NCI-H2107 treated with DMSO at 0.1 percent for 48 hours (cell line): ENCODE measurements at regions not wholly inside any gene's neighbourhood (a gene's known extent, or its start where the extent isn't known, plus 50 kb on each side); places are given as distances from the start of the nearest gene placed in this dataset.
"Not testable (repeated sequence)": the region's sequence is repeated elsewhere in the genome, so short reads cannot be mapped to it uniquely, and the experiment has no call there.

ENCODE experiments used
- DNase-seq: peaks from one replicate; lab custom pipeline; 2025; ENCODE audit not compliant: unreplicated experiment; lab: John Stamatoyannopoulos, UW

DNA sequence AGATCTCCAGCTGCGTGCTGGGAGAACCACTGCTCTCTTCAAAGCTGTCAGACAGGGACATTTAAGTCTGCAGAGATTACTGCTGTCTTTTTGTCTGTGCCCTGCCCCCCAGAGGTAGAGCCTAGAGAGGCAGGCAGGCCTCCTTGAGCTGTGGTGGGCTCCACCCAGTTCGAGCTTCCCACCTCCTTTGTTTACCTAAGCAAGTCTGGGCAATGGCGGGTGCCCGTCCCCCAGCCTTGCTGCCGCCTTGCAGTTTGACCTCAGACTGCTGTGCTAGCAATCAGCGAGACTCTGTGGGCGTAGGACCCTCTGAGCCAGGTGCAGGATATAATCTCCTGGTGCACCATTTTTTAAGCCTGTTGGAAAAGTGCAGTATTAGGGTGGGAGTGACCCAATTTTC, 128.6 kb downstream of the ACTR3 start:
- not testable (repeated sequence) for DNase-seq

DNA sequence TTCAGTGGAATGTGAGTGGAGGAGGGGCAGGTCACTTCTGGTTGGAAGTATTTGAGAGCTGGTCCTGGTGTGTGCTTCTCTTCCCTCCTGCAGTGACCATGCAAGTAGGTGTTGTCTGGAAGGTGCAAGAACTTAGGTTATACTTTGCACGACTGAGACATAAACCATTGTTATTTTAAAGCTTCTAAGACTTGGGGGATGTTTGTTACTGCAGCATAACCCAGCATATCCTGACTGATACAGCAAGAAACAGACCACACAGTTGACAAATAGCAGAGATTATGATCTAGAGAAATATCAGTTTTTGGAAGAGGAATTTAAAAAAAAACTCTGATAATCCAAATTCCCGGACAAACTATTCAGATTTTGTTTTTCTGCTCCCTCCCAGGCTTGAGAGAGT, 130.8 kb downstream of the ACTR3 start:
- DNase-seq, result no peak

DNA sequence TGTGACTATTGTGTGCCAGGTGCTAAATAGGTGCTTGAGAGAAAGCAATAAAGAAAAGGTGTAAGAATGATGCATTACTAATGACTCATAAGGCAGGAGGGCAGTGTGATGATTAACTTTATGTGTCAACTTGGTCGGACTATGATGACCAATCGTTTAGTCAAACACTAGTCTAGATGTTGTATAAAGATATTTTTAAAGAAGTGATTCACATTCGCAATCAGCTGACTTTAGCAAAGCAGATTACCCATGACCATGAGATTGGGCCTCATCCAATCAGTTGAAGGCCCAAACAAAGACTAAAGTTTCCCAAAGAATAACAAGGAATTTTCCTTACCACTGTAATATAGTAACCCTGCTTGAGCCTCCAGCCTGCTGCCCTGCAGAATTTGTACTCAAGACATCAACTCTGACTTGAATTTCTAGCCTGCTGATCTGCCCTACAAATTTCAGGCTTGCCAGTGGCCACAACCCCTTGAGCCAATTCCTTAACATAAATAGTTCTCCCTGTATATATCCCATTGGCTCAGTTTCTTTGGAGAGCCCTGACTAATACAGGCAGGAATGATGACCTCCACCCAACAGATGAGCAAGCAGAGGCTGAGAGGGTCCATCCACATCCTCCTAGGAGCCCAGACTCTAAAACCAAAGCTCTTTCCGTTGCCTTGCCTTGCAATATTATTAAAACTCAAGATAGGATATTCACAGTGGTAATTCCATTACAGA, 132.6 kb downstream of the ACTR3 start:
- DNase-seq, result no peak

DNA sequence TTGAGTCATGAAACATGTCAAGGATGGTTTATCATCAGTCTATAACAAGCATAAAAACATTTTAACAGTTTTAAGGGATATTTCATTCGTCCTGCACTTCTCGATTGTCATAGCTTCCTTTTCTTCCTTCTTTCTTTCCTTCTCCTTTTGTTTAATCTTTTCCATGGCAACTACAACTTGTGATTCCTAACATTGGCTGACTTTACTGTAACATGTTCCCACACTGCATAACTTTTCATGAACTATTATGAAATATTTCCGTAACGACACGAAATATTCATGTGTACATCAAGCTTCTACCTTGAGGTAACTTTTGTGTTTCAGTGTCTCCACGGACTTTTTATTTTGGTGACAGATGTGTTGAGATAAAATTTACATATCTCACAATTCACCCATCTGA, 134.4 kb downstream of the ACTR3 start:
- DNase-seq, result no peak

DNA sequence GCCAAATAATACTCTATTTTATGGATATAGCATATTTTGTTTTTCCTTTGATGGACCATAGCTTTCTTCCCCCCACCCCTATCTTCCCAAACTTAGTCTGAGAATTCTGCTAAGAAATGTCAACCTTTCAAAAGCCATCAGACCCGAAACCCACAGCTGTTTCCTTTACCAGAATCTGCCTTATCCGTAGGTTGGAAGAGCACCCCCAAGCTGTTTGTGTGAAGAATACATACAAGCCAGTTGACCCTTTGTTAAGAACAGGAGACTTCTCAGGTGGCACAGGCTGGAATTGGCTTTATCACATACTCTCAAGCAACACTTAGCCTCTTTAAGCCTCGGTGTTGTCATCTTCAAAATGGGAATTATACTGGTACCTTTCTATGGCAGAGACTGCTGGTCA, 135.1 kb downstream of the ACTR3 start:
- DNase-seq, result no peak

DNA sequence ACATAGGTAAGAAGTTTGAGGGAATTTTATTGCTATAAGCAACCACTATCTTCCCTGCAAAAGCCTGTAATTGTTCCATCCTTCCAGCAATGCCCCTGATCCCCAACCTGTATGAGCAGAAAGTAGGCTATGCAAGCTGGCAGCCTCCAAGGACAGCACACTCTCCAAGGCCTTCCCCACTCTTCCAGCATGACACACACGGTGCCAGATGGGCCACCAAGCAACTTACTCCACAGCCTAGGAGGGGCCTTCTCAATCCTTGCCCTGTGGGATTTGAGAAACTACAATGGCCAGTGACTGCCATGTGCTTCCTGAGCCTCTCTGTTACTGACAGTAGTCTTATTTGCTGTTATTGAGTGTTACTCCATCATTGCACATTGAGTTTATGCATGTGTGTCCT, 137.5 kb downstream of the ACTR3 start:
- no peak for DNase-seq

DNA sequence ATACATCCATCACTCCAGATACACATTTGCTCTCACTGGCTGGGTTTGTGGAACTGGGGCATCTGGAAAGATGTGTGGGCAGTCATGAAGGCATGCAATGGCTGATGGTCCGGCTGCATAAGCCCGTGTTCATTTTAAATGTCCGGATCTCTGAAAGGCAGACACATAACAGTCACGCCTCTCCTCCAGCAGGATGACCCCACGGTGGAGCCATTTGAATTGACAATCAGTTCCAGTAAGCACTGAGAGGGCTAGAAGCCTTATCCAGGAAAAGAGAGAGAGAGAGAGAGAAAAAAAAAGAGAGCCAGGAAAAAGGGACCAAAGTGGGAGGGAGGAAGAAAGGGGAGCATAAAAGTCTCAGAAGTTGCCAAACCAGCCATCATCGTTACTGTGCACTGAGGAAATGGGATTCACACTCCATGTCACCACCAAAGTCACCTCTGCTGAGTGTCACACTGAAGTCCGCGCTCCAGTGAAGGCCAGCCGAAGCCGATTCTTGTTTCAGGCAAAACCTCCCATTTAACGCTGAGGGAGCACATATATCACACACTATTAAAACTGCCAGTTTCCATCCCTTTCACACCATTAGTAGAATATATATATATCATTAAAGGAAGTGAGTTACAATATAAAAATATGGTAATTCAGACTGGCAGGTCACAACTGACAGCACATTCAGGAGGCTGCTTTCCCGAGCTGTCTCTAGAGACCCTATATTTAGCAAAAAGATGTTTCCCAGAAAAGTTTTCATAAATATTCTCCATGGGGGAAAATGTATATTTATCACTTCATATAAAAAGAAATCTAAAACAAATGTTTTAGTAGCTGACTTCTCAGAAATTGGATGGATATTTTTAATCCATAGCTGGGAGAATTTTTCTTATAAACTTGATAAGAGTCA, 142.0 kb downstream of the ACTR3 start:
- no peak for DNase-seq

DNA sequence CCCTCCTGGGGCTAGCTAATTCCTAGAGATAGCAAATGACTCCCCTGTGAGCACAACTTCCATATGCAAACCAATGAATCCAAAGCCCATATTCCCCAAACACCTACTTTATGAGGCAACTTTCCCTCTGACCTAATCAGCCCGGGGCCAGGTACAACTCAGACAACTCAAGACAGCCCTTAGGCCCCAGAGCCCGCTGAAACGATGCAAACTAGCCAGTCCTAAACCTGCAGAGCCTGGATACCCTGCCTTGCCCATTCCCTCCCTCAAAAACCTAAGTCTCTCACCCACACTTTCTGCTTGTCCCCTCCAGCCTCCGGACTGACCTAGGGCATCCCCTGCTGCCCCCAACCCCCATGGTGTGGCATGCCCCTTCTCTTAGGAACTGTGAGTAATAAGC, 142.8 kb downstream of the ACTR3 start:
- DNase-seq, result no peak

DNA sequence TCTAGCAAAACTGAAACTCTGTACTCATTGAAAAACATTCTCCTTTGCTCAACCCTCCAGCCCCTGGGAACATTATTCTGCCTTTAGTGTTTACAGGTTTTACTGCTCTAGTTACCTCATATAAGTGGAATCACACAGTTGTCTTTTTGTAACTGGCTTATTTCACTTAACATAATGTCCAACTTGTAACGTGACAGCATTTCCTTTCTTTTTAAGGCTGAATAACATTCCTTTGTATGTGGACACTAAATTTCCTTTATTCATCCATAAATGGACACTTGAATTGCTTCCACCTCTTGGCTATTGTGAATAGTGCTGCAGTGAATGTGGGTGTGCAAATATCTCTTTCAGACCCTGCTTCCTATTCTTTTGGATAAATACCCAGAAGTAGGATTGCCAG, 144.9 kb downstream of the ACTR3 start:
- no peak for DNase-seq

DNA sequence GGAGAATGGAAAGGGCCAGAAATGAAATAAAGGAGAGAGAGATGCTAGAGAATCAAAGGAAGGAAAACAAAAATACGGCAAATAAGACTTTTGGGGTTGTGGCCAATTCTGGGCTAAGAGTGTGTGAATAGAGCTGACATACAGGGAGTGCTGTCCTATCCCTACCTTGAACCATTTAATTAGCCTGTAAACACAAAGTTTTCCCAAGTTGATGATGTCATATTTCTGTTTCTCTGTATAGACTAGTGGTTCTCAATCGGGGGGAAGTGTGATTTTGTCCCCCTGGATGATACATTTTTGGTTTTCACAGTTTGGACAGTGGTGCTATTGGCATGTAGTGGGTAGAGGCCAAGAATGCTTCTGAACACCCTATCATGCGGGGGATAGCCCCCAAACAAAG, 148.8 kb downstream of the ACTR3 start:
- DNase-seq, result no peak

DNA sequence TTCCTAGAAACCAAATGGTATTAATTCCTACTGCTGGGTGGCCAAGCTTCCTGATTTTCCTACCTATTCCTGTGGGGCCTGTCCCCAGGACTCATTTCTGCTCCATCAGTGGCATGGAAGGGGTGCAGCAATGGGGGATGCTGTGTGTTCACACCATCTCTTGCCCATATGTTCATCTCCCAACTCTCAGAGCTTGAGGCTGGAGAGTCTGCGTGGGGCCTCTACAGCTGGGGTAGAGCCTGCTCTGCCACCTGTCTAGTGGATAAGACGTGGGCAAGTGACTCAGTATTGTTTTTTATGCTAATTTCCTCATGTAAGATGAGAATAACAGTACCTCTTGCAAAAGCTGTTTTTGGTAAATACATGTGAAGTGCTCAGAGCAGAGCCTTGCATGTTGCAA, 149.8 kb downstream of the ACTR3 start:
- peak; percentile 1 for DNase-seq

DNA sequence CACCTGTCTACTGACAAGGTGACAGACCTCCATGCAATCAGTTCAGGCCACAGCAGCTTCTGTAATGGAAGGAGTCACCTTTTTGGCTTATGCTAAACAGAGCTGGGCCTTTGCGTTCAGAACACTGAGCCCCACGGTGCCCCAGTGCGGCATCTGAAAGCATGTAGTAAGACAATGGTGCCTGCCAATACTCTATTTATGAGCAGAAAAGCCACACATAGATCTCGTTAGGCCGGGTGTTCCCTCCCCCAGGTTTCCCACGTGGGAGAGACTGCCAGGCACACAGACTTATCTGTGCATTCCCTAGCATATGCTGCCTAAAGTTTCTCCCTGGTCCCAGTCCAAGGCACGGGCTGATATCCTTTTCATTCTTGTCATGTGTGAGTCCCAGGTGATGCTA, 150.9 kb downstream of the ACTR3 start:
- DNase-seq, result no peak

DNA sequence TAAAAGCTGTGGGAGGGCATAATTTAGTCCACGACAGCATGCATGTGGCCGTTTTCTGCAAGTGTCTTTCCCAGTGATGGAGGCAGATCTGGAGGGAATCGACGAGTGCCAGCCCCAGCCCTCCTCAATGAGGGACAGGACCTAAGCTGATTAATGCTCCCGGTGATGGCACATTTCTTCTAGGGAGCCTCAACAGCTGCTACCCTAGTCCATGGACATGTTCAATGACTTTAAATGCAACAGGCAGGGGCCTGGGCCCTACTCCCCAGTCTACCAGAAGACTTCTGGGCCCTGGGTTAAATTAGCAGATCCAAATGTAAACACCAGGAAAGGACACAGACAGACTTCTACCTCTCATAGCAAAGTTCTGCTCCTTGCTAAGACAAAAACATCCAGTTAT, 155.1 kb downstream of the ACTR3 start:
- no peak for DNase-seq

DNA sequence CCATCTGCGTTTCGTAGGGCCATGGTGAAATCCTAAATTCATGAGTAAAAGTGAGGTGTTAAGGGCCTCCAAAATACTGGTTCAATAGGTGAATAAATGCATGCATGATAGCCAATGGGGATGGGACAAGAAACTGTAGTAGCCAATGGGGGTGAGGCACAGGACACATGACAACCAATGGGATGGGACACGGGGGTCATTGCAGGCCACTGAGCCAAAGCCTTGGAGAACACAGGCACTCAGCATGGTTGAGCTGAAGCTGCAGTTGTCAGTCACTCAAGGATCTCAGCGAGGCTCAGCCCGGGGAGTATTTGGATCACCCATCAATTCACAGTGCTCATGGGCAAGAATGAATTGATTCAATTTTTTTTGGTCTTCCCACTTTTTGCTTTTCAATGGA, 156.5 kb downstream of the ACTR3 start:
- DNase-seq, result no peak

DNA sequence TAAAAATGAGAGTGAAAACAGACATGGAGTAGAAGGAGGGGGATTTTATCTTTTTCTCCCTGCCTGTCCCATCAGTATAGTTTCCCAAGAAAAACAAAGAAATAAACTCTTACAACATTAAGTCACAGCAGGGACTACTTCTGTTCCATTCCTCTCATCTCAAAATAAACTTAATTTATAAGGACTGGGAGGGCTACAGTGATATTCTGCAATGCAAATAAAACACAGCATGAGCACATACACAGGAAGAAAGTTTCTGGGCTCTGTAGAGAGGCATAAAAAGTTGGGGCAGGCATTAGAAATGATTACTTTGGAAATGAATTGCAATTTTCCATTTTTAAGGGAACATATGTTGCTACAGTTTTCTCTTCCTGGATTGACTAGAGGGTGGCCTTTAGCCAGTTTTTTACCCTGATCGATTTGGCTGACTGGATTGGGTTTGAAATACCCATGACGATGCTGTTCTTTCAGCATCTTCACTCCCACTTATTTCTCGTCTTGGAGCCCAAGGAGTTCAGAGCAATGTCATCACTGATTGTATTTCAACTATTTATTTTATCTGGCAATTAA, 157.1 kb downstream of the ACTR3 start:
- no peak for DNase-seq

DNA sequence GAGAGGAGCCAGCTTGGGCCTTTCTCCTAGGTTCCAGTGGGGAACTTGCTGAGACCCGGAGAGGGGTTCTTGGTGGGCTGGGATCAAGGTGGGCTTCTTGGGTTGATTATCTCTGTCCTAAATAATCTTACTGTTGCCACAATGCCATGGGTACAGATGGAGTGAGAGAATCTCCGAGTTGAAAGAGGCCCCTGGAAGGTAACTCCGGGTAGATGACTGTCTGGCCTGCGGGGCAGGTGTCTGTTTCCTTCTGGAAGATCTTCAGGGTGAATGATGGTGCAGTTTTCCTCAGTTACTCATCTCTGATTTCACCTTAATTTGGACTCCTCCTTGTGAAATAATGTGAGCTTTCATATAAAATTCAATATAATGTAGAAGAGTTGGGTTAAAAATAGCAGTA, 159.4 kb downstream of the ACTR3 start:
- no peak for DNase-seq

DNA sequence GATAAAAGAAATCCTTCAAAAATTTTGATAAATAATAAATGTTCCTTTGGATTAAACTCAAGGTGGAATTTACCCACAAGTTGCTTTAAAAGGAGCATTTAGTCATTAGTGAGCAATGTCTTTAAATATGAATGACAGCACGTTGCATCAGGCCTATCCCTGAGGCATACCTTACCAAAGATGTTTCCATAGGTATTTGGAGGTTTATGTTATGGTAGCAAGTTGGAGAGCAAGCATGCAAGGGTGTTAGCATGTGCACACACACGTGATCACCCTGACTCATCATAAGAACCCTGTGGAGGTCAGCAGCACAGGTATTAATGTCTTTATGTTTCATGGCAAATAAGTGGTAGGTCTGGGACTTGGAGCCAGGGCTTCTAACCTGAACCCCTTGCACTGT, 159.9 kb downstream of the ACTR3 start:
- no peak for DNase-seq

DNA sequence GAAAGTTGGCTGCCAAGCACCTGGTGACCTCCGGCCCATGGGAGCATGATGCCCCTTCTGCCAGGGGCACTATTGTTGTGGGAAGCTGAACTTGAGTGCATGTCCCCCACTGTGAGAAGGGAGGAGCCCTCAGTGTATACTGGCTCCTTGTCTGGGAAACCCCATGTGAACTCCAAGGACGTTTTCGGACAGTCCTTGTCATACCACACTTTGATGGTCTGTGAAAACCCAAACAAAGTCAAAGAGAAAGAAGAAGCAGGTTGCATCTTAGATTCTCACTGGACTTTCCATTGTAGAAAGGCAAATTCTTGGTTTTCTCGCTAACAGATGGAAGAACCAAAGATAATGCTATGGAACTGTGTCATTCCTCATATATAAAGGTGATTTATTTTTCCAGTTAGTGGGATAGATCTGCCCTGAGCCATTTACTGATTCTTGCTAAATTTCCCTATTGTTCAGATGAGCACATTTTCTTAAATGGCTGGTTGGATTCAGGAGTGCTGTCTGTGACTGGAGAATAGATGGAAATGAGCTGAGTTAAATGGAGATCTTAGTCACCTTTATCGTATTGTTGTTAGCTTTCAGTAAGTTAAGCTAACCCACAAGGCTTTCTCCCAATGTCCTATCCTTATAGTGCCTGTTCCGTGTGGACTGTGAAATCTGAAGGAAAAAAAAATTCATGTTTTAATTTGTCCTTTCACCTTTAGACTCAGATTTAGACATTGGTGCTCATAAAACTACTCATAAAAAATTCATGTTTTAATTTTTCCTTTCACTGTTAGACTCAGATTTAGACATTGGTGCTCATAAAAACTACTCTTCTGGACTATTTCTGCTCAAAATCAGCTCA, 166.6 kb downstream of the ACTR3 start:
- no peak for DNase-seq

DNA sequence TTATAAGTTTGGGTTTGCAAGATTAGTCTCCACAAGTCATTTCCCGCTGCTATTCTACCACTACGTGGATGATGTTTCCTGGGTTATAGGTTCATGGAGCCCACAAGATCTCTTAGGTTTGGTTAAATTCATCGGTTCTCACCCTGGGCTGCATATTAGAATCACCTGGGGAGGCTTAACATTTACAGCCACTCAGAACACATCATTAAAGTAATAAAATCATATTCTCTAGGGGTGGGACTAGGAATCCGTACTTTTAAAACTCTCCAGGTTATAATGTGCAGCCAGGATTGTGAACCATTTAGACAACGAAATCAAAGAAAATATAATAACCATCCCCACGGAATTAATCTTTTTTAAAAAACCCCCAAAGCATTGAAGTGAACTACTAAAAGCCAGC, 167.7 kb downstream of the ACTR3 start:
- no peak for DNase-seq

DNA sequence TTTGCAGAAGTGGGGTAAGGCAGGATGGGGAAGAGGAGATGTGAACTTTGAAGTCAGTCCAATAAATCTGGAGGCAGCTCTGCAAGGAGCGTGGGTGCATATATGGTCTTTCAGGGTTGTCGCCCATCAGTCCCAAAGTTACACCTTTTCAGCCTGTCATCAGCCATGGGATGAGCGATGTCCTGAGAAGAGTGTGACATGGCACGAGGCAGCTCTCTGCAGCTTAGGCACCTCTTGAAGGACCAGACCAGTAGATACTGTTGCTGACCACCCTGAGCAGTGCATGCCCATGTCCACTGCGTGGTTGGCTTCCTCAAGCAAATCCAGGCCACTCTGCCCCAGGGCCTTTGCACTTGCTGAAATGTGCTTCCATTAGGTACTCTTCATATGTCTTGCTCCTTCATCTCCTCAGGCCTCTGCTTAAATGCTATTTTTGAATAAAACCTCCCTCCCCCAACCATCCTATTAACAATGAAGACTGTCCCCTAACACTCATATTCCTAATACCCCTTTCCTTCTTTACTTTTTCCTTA, 171.7 kb downstream of the ACTR3 start:
- DNase-seq, result no peak

DNA sequence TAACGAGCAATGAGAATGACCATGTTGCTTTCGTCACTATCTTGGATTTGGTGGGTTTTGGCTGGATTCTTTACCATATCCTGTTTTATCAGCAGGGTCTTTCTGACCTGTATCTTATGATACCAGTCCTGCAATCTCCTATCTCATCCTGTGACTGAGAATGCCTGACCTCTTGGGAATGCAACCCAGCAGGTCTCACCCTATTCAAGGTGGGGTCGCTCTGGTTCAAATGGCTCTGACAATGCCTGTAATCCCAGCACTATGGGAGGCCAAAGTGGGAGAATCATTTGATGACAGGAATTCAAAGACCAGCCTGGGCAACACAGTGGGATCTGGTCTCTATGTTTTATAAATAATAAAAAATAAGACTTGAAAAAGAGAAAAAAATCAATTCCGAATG, 173.5 kb downstream of the ACTR3 start:
- DNase-seq, result no peak
